ENCODE measurements at regions not wholly inside any gene's neighbourhood (a gene's known extent, or its start where the extent isn't known, plus 50 kb on each side); places are given as distances from the start of the nearest gene placed in this dataset.
"Not testable (repeated sequence)": the region's sequence is repeated elsewhere in the genome, so short reads cannot be mapped to it uniquely, and the experiment has no call there.

DNA sequence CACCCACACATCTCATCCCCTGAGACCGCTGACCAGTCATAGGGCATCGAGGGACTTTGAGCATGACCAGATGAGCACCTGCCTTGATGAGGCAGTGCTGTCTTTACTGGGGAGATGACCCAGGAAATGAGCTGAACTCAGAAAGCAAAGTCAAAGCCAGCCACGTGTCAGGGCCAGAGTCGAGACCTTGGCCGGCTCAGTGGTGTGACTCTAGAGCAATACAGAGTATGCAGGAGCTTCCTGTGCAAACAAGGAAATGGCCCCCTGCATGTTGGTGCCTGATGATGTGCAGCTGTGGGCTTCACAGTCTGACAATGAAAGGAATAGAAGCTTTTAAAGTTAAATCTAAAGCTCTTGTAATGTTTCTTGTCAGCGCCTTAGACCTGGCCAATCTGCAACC lies 332.9 kb downstream of the PCNX1 start:
- no peak for DNase-seq (ENCODE audit: low spot score)

DNA sequence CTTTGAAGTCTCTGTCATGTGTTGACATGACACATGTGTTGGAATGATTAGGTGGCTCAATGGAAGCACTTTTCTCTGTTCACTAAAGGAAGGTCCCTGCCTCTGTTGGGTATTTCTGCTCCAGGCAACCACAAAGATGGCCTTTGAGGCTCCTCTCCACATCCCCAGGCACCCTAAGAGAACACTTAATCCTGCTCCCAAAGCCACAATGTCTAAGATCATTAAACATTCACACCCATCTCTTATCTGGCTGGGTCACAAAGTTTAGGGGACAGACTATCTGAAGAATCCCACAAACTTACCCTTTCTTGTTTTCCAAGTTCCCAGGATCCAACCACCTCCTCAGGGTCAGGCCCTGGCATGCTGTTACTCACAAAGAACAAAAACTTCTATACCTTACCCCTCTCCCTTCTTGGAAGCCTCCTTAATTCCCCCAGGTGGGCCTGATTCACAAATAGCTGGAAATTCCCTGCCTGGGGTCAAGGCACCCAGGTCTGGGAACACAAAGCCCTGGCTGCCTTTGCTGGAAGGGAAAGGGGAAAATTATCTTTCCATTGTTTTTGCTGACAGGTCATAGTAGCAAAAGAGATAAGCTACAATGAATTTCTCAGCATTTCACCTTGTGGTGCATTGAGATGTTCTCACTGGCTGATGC lies 333.7 kb downstream of the PCNX1 start:
- DNase-seq (ENCODE audit: low spot score), result no peak

DNA sequence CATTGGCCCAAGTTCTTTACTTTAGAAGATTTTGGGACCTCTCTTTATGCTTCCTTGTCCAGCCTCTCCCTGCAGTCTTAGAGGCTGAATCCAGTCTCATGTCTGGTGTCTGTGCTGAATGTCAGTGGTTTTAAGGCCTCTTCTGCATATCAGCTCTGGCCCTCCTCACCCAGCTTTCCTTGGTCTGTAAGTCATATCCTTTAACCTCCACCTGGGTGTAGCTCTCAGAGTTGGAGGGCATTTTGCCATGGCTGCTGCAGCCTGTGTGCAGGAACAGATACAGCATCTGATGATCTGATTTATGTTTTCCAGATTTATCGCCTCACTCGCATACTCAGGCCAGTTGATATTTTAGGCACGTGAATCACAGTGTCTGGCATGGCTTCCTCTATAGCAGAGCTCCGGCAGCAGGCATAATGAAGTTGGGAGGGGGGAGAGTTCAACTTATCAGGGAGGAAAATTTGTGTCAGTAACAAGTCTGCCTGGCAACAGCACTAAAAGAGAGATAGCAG lies 335.0 kb downstream of the PCNX1 start:
- no peak for DNase-seq (ENCODE audit: low spot score)

DNA sequence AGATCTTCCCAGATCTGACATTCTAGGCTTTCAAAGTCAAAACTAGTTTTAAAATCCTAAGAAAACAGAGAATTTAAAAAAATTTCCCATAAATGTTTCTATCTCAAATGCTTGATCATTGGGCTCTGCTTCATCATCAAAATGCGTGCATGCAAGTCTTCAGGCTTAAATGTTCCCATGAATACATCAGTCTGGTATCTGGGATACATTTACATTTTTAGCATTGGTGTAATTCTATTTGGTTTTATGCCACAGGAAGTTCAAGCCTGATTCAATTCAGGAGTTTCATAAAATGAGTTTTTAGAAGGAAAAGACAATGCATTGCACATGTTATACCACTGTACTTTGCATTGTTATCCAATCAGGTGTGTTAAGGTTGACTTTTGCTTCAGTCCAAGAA lies 336.4 kb downstream of the PCNX1 start:
- no peak for DNase-seq (ENCODE audit: low spot score)

DNA sequence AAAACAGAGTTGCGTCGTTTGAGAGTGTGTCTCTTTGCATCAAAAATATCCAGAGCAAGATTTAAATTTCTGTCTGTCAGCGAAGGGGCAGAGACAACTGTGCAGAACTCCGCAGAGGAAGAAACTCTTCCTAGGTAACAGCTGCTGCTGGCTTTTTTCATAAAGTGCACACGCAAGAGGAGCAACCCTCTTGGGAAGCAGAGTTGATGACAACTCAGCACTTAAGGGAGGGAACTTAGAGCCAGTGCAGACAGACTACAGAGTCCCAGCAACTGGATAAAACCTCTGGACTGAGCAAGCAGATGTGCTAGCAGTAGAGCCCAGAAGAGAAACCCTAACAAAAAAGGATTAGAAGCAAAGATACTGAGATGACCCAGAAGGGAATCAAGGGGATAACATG lies 337.1 kb downstream of the PCNX1 start:
- no peak for DNase-seq (ENCODE audit: low spot score)

DNA sequence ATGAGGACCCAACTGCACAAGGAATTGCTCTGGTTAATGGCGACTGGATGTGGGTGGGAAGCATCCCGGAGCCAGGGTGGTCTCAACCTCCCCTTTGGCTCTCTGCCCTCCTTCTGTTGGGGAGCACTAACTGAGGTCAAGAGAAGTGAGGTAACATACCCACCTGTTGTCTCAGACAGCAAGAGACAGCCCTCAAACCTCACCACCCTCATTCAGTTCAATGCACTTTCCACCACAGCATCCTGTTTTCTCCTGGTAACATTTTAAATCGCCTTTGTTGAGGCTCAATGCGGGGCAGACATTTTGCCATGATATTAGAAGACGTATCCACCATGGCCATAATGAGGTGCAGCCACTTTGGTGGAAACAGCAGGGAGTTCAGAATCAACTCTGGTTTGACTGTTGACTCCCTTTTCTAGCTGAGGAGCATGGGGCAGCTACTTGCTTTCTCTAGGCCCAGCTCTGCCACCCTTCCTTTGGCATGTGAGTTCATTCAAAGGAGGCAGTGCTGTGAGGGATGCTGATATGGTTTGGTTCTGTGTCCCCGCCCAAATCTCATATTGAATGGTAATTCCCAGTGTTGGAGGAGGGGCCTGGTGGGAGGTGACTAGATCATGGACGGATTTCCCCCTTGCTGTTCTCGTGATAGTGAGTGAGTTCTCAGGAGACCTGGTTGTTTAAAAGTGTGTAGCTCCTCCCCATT lies 338.6 kb downstream of the PCNX1 start:
- DNase-seq (ENCODE audit: low spot score), result no peak

DNA sequence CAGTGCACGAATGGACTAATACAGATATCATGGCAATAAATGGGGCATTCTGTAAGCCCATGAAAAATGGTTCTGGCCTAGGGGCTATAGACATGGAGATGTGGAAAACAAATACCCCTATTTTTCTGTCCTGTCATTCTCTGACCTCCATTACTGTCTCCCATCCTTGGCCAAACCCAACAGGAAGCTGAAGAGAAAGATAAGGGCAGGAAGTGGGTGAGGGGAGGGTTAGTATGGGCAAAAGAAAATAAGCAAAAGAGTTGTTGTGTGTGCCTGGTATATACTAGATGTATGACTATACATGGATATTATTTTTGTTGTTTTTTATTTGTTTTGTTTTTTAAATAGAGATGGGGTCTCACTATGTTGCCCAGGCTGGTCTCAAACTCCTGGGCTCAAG lies 339.3 kb downstream of the PCNX1 start:
- no peak for DNase-seq (ENCODE audit: low spot score)

DNA sequence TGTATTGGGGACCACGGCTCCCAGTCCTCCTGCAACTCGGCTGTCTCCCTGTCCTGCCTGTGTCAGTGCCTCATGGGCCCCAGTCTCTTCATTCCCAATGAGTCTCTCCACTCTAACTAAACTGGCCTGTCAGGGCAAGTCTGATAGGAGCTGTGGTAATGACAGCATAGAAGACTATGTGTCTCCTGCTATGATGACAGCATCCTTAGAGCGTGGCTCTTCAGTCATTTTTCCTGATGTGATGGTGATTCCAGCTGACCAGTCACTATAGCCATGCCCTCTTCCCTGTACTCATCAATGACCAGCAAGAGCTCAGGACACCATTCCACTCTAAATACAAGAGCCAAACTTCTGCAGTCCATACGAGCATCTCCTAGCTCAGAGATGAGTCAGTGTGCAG lies 339.8 kb downstream of the PCNX1 start:
- DNase-seq (ENCODE audit: low spot score), result no peak

DNA sequence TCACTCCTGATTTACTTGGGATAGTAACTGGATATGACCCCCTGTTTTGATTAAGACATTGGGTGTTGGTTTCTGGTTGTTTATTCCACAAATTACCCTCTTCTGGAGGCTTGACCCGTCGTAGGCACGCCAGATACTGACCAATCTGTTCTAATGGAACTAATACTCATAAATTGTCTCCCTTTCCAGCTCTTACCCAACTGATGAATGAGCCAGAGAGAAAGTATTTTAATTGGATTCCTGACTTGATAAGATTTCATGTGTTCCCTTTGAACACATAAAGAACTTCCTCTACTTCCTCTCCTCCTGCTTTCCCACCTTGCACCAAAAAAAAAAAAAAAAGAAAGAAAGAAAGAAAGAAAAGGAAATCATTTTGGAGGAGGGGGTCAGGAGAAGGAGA lies 340.9 kb downstream of the PCNX1 start:
- DNase-seq (ENCODE audit: low spot score), result no peak

DNA sequence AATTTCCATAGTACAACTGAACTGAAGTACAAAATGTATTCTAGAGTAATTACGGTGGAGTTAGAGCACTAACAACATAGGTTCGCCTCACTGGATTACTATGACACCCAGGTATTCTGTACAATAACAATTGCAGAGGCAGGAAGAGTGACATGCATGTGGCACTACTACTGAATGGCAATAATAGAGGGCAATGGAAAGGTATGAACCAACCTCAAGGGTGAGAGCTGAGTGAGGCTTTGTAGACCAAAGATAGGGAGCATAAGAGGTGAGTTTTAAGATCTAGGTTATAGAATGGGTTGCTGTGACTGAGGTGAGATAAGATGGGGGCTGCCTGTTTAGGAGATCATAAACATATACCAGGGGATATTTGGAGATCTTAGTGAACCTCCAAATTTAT lies 343.1 kb downstream of the PCNX1 start:
- DNase-seq (ENCODE audit: low spot score), result no peak

DNA sequence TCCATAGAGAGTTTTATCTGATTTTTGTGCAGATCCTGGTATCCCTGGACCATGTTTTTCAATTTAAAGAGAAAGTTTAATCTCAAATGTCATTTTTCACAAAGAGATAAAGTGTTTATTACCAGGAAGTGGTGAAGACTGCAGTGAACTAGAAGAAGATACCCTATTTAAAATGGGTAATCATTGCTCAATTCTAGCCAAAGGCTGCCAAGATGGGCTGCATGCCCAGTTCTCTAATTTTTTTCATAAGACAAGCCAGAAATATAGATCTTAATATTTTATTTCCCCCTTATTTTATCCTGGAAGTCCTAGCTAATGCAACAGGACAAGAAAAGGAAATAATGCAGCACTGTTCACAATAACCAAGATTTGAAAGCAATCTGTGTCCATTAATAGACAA lies 343.5 kb downstream of the PCNX1 start:
- DNase-seq (ENCODE audit: low spot score), result no peak

DNA sequence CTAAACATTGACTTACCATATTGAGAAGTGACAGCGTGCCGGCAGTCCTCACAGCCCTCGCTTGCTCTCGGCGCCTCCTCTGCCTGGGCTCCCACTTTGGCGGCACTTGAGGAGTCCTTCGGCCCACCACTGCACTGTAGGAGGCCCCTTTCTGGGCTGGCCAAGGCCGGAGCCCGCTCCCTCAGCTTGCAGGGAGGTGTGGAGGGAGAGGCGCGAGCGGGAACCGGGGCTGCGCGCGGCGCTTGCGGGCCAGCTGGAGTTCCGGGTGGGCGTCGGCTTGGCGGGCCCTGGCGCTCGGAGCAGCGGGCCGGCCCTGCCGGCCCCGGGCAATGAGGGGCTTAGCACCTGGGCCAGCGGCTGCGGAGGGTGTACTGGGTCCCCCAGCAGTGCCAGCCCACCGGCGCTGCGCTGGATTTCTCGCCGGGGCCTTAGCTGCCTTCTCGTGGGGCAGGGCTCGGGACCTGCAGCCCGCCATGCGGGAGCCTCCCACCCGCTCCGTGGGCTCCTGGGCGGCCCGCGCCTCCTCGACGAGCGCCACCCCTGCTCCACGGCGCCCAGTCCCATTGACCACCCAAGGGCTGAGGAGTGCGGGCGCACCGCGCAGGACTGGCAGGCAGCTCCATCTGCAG lies 346.9 kb downstream of the PCNX1 start:
- not testable (repeated sequence) for DNase-seq (ENCODE audit: low spot score)

DNA sequence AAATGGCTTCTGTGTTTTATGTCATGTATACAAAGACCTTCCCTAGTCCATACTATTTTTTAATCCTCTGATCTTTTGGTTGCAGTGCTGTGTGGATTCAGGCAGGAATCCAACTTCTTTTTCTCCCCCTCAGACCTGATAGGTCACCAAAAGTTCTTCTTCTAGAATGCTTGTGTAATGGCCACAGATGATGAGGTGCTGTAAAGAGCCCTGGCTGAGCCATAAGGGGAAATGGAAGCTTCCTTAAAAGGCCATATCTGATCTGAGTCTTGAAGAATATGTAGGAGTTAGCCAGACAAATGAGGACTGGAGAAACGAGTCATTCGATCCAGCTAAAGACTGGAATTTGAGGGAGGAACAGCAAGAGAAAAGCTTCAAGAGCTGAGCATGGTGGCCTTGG lies 353.9 kb downstream of the PCNX1 start:
- DNase-seq (ENCODE audit: low spot score), result no peak

DNA sequence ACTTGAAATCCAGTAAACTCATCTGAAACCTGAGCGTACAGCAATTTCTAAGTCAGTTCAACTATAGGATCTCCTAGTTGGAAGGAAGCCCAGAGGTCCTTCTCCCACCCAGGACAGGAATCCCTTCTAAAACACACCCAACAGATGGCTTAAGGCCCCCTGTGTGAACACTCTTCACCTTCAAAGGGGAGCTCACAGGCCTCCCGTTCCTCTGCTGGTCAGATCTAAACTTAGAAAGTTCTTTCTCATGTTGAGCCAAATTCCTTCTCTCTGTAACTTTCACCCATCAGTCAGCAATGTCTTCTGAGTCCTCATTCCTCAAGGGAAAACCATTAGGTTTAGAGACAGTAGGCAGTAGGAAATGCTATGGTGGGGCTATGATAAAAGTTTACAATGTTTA lies 355.2 kb downstream of the PCNX1 start:
- no peak for DNase-seq (ENCODE audit: low spot score)

DNA sequence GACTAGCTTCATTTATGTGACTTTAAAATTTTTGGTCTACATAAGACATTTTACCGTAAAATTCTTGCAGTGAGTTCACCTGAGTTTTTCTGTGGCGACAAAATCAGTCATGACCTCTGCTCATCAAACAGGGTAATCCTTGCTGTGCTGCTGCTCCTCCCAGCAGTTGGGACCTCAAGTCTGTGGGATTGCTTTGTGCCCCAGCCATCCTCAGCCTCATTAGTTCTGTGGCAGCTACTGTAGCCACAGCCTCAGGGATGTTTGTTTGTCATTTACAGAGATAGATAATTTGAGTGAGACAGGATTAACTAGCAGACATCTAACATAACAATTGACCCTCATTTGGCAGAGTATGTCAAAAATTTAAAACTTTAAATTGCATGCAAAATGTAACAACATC lies 357.0 kb downstream of the PCNX1 start:
- no peak for DNase-seq (ENCODE audit: low spot score)

DNA sequence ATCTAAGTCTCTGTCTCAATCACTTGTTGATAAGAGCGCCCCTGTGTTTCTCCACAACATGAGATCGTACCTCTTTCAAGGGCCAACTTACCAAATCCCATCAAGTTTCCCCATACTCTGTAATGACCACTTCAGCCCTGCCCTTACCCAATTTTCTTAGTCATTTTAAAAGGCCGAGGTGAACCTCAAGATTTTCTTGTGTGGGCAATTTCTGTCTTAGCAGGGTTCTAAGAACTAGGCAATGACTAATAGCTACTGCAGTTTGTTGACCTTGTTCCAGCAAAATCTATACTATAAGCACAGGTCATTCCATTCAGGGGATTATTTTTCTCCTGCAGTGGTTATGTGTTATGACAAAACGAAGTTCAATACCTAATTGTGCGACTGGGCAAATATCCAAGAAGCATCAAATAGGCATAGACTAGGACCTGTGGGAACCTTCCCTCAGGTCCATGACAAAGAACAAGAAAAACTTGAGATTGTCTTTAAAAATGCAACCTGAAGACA lies 359.8 kb downstream of the PCNX1 start:
- DNase-seq (ENCODE audit: low spot score), result peak; percentile 41

DNA sequence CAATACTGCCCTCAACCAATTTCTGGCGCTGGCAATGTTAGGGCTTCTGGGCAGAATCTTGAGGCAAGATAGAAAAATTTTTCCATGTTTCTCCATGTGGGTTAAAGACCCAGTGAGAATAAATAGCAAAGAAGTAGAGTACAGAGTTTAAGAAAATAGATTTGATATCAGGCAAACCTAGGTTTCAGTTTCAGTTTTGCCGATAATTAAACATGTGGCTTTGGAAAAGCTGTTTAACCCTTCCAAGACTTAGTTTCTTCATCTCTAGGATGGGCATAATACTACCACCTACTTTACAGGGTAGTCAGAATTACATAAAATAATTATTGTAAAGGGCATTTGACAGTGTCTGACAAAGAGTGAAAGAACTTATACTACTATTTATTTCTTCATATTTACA lies 360.4 kb downstream of the PCNX1 start:
- DNase-seq (ENCODE audit: low spot score), result no peak

DNA sequence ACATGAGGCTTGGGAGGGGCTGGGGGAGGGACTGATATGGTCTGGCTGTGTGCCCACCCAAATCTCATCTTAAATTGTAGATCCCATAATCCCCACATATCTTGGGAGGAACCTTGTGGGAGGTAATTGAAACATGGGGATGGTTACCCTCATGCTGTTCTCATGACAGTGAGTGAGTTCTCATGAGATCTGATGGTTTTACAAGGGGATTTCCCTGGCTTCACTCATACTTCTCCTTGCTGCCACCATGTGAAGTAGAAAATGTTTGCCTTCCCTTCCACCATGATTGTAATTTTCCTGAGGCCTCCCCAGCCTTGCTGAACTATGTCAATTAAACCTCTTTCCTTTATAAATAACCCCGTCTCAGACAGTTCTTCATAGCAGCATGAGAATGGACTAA lies 362.9 kb downstream of the PCNX1 start:
- no peak for DNase-seq (ENCODE audit: low spot score)

DNA sequence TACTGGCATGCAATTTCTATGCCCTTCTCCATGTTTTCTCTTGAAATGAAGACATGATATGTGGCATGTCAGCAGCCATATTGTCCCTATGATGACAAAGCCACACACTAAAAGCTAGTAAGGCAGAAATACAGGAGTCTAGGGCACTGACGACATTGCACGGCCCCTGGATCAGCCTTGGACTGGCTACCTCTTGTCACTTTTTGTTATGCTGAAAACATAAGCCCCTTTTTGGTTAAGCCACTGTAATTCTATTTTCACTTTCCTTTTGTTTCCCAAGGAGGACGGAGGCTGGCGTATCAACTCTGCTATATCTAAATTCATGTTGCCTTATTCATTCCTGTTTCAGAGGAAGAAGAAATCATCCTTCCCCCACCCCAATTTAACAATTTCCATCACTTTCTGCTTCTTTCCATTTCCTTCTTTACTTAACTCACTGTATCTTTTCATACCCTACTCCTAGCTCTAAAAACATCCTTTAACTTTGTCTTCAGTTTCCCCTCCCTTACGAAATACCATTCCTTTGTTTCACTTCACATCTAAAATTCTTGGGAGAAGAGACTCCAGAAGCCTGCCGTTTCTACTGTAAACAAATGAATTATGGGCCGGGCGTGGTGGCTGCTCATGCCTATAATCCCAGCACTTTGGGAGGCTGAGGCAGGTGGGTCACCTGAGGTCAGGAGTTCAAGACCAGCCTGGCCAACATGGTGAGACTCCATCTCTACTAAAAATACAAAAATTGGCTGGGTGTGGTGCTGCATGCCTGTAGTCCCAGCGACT lies 364.1 kb downstream of the PCNX1 start:
- DNase-seq (ENCODE audit: low spot score), result no peak

DNA sequence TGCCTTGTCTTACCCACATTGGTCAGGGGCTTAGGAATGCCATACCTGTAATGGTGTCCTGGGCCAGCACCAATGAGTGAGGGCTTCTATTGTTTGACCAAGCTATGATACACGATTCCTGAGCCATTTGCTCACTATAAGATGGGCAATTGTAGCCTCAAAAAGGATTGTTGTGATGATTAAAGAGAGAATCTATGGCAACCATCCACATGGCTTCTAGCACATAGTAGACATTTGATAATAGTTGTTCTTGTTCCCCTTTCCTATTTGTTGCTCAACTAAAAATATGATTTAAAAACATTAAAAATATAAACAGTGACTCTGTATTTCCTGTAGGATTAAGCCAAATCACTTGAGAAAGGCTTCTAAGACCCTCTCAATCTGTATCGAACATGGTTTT lies 366.1 kb downstream of the PCNX1 start:
- DNase-seq (ENCODE audit: low spot score), result no peak

DNA sequence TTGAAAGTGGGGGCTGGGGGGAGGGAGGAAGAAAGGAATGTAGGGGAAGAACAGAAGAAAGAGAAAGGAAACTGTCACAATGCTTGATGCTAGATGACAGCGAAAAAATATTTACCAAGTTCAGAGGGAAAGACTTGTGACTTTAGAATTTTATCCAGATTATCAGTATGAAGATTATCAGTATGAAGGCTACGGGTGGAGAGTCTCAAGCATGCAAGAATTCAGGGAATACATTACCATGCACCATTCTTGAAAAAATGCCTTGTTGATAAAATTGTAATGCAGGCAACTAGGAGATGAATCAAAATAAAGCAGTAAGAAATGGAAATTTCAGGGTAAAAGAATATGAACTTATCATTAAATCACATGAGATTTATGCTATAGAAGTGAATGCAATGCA lies 376.8 kb downstream of the PCNX1 start:
- no peak for DNase-seq (ENCODE audit: low spot score)

DNA sequence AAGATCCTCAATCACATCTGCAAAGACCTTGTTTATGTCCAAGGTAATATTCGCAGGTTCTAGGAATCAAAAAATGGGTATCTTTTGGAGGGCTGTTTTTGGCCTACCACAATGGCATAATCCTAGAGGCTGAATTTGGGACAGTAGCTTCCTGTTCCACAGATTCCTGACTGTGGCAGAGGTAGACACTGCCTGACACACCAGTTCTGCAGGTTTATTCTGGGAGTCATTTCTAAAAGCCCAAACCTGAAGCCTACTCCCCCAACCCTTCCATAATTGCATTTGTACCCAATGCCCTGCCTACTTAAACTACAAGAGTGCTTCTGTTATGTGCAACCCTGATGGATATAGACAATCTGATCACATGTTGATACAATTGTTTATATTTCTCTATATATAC lies 378.9 kb downstream of the PCNX1 start:
- DNase-seq (ENCODE audit: low spot score), result no peak

DNA sequence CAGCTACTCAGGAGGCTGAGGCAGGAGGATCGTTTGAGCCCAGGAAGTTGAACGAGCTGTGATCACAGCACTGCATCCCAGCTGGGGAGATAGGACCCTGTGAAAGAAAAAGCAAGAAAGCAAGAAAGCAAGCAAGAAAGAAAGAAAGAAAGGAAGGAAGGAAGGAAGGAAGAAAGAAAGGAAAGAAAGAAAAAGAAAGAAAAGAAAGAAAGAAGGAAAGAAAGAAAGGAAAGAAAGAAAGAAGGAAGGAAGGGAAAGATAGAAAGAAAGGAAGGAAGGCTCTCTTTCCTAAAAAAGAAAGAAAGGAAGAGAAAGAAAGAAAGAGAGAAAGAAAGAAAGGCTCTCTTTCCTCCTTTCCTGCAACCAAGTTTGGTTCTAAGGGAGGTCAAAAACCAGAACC lies 380.3 kb downstream of the PCNX1 start:
- no peak for DNase-seq (ENCODE audit: low spot score)
